22Rv1 (cell line): ENCODE measurements at regions not wholly inside any gene's neighbourhood (a gene's known extent, or its start where the extent isn't known, plus 50 kb on each side); places are given as distances from the start of the nearest gene placed in this dataset.

Experiments used
- H3K27ac ChIP-seq: fragments of 450-650 bp; 2 replicates; pipeline ENCODE4 v1.5.1; 2017
- CTCF ChIP-seq: fragments of 450-650 bp; IDR thresholded peaks from 2 replicates; pipeline ENCODE4 v1.5.1; 2017; ENCODE audit warnings: mild to moderate bottlenecking
- ZFX ChIP-seq: fragments of 450-650 bp; IDR thresholded peaks from 2 replicates; pipeline ENCODE4 v1.6.1; 2017; ENCODE audit warnings: antibody characterized with exemption, borderline replicate concordance

- H3K27ac ChIP-seq, result no peak overlapping the region
- no peak for TF ChIP-seq ZFX
- TF ChIP-seq CTCF, result peak; percentile 69
These were observed 347.3 kb upstream of the RAG2 start for GRCh38 chr11:36945384-36945783.

GRCh38 chr11:36933481-36933880 is 335.4 kb upstream of the RAG2 start:
- H3K27ac ChIP-seq, result no peak overlapping the region
- TF ChIP-seq ZFX (no peak), CTCF (no peak)

- H3K27ac ChIP-seq, result no peak overlapping the region
- no peak for TF ChIP-seq ZFX
- no peak for TF ChIP-seq CTCF
These were observed 333.1 kb upstream of the RAG2 start for GRCh38 chr11:36931139-36931538.

GRCh38 chr11:36930256-36930655 is 332.2 kb upstream of the RAG2 start:
- no peak overlapping the region for H3K27ac ChIP-seq
- TF ChIP-seq CTCF (no peak), ZFX (no peak)

- no peak for TF ChIP-seq ZFX
- TF ChIP-seq CTCF, result no peak
- H3K27ac ChIP-seq, result no peak overlapping the region
These were observed 331.4 kb upstream of the RAG2 start for GRCh38 chr11:36929401-36929800.

- H3K27ac ChIP-seq, result no peak overlapping the region
- TF ChIP-seq CTCF (no peak), ZFX (no peak)
These were observed 330.6 kb upstream of the RAG2 start for GRCh38 chr11:36928621-36929020.

- no peak overlapping the region for H3K27ac ChIP-seq
- TF ChIP-seq CTCF (no peak), ZFX (no peak)
These were observed 301.8 kb upstream of the RAG2 start for GRCh38 chr11:36899800-36900199.
